ENCODE measurements at regions not wholly inside any gene's neighbourhood (a gene's known extent, or its start where the extent isn't known, plus 50 kb on each side); places are given as distances from the start of the nearest gene placed in this dataset.
A peak's percentile ranks its signal among the peaks of the same experiment; 100 is the strongest.

GRCh38 chr5:96022971-96023370, 61.3 kb upstream of the ELL2 start:
- no peaks in the 10 kb centered on the region for H3K79me1 ChIP-seq (ENCODE audit: low read depth, low read length)
- TF ChIP-seq TAF1 (IDR thresholded peaks at IDR 0.05; ENCODE audit: low read depth, low read length) (no peak), NRF1 (IDR thresholded peaks at IDR 0.05; ENCODE audit: low read depth, low read length) (no peak), CBX8 (IDR thresholded peaks at IDR 0.05; ENCODE audit: borderline replicate concordance, low read depth, low read length) (no peak), TEAD4 (IDR thresholded peaks at IDR 0.05; ENCODE audit: low read depth, low read length) (no peak), CTBP2 (IDR thresholded peaks at IDR 0.05; ENCODE audit: borderline replicate concordance, insufficient read depth, insufficient read length, low read length) (no peak), EZH2 (IDR thresholded peaks at IDR 0.05; ENCODE audit: low read depth, low read length, severe bottlenecking) (no peak), SIN3A (conservative IDR thresholded peaks at IDR 0.05 in 1 of 2, IDR thresholded peaks at IDR 0.05 in 1 of 2; ENCODE audit: low read depth in 1 of 2, low read length in 2 of 2) (no peak), RXRA (IDR thresholded peaks at IDR 0.05; ENCODE audit: insufficient read depth, low read depth, low read length) (no peak), KDM1A (IDR thresholded peaks at IDR 0.05; ENCODE audit: borderline replicate concordance, low read length) (no peak), MAFK (IDR thresholded peaks at IDR 0.05; ENCODE audit: low read depth, low read length) (no peak), MAX (IDR thresholded peaks at IDR 0.05) (no peak), CEBPB (IDR thresholded peaks at IDR 0.05; ENCODE audit: low read depth, low read length) (no peak), BACH1 (IDR thresholded peaks at IDR 0.05; ENCODE audit: low read length) (no peak)
- FAIRE-seq (no peak), DNase-seq (ENCODE audit: low read depth in 1 of 2, low spot score in 2 of 2) (no peak)
- no peak overlapping the region for H4K91ac ChIP-seq (replicated peaks; ENCODE audit: insufficient read length, low read length)
- H4K8ac ChIP-seq (ENCODE audit: extremely low read depth, insufficient read depth, low read length): no peak overlapping the region
- ChIA-PET POLR2A (ENCODE audit: partially characterized antibody) (no interaction called here), CTCF (ENCODE audit: partially characterized antibody) (interaction anchor here (0.6 kb wide), 1 partner anchor 276 kb away, joined by 3 read pairs; no protein-coding TSS in a partner anchor)
- H3K23ac ChIP-seq (ENCODE audit: insufficient read length): no peak overlapping the region
- no peaks in the 10 kb centered on the region for H3K9me3 ChIP-seq (ENCODE audit: insufficient read depth in 2 of 2, low read depth in 1 of 2, low read length in 1 of 2)
- no peak overlapping the region for H3K4ac ChIP-seq (replicated peaks; ENCODE audit: insufficient read length, low read depth, low read length)
- no peak overlapping the region for H3K4me2 ChIP-seq (ENCODE audit: insufficient read depth in 1 of 2, low read depth in 2 of 2, low read length in 2 of 2)
- H3K27ac ChIP-seq (ENCODE audit: low read depth, low read length): no peak overlapping the region
- no peak overlapping the region for H3K9ac ChIP-seq (replicated peaks in 1 of 4; ENCODE audit: extremely low read depth in 1 of 4, low read depth in 3 of 4, low read length in 3 of 4)
- H2BK120ac ChIP-seq (replicated peaks; ENCODE audit: low read depth, low read length): no peak overlapping the region
- no peaks in the 10 kb centered on the region for H4K20me1 ChIP-seq (replicated peaks in 1 of 2; ENCODE audit: control insufficient read depth in 1 of 2, insufficient read depth in 2 of 2, low read length in 2 of 2)
- 0 out of 2 replicates have a peak overlapping the region, but pooled peaks have one; percentile 20 for H2AFZ ChIP-seq (ENCODE audit: low read length)
- no peak overlapping the region for H2BK12ac ChIP-seq (ENCODE audit: low read depth, low read length)
- H3K23me2 ChIP-seq (ENCODE audit: low read depth, low read length): no peaks in the 10 kb centered on the region
- WGBS, 2 experiments (ENCODE audit: extremely low coverage in 1 of 2, insufficient coverage in 1 of 2, insufficient read length in 1 of 2, insufficient replicate concordance in 2 of 2, low coverage in 1 of 2, low lambda C conversion rate in 2 of 2, missing lambda C conversion rate in 1 of 2): 94% methylated on average over 1 of the region's 1 CpG; no CpG with 5 or more reads in 1 of the 2 experiments
- no peak overlapping the region for H3K56ac ChIP-seq (replicated peaks; ENCODE audit: insufficient read length, low read depth, low read length)
- no peaks in the 10 kb centered on the region for H3K4me1 ChIP-seq (replicated peaks in 1 of 4; ENCODE audit: control insufficient read depth in 3 of 4, insufficient read depth in 4 of 4, low read length in 3 of 4)
- H3K18ac ChIP-seq (ENCODE audit: extremely low read depth, low read length): no peak overlapping the region
- H3K14ac ChIP-seq (ENCODE audit: insufficient read length): no peak overlapping the region
- H3K27me3 ChIP-seq (replicated peaks in 1 of 4; ENCODE audit: control insufficient read depth in 3 of 4, extremely low read depth in 1 of 4, insufficient read depth in 3 of 4, low read length in 3 of 4): no peaks in the 10 kb centered on the region
- H2AK5ac ChIP-seq (ENCODE audit: low read depth, low read length): no peak overlapping the region
- H2BK15ac ChIP-seq (ENCODE audit: low read length): no peak overlapping the region
- H2BK5ac ChIP-seq (ENCODE audit: low read depth, low read length): no peak overlapping the region
- H4K5ac ChIP-seq (ENCODE audit: insufficient read length, low read depth, low read length): no peak overlapping the region
- no peak overlapping the region for H2BK20ac ChIP-seq (ENCODE audit: low read length)
- H3K4me3 ChIP-seq (ENCODE audit: extremely low read depth in 1 of 4, insufficient read depth in 2 of 4, low read depth in 3 of 4, low read length in 4 of 4): no peak overlapping the region
- H3K79me2 ChIP-seq (ENCODE audit: control insufficient read depth in 1 of 2, insufficient read depth in 2 of 2, low read length in 2 of 2): no peaks in the 10 kb centered on the region
- H3K36me3 ChIP-seq (ENCODE audit: control insufficient read depth in 2 of 4, insufficient read depth in 4 of 4, low read length in 3 of 4): no peaks in the 10 kb centered on the region

All from H1 (cell line).